NT2/D1 (cell line): ENCODE measurements at regions not wholly inside any gene's neighbourhood (a gene's known extent, or its start where the extent isn't known, plus 50 kb on each side); places are given as distances from the start of the nearest gene placed in this dataset.

Source experiments
- SUZ12 ChIP-seq: IDR thresholded peaks from 2 replicates; pipeline ENCODE4 v1.6.1; 2011; ENCODE audit not compliant: insufficient read length, insufficient read depth; ENCODE audit errors: extremely low read depth
- YY1 ChIP-seq: IDR thresholded peaks from 2 replicates; pipeline ENCODE4 v1.6.1; 2011; ENCODE audit not compliant: insufficient read length, insufficient read depth
- ZNF274 ChIP-seq: IDR thresholded peaks from 2 replicates; pipeline ENCODE4 v1.6.1; 2011; ENCODE audit warnings: mild to moderate bottlenecking, low read depth, low read length

DNA sequence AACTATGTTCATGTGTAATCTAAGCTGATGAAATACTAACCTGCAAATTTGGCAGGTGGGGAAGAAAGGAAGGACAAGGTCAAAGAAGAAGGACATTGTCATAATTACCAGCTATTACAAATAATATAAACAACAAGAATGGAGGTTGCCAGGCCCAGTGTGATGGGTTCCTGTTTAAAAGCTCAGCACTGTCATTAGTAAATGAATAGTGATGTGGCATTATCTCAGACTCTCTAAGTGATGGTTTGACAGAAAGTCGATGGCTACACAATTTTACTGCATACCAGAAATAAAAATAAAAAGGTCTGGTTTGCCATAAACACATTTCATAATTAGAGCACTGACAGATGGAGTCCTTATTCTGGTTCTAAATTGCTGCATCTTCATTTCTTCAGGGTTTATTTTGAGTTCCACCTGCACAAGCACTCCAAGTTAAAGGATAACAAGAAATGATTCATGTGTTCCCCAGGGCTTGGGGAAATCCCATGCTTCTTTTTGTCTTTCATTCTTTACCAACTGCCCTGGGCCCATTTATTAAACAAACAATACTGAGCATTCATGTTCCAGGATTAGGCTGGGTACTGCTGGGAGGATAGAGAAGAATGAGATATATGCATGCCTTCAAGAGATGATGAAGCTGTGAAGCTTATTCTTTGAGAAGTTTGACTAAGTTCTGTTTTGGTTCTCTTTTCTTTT, 367.8 kb upstream of the RASGEF1B start:
- TF ChIP-seq YY1: no peak
- no peak for TF ChIP-seq SUZ12
- TF ChIP-seq ZNF274: no peak
